ENCODE measurements at regions not wholly inside any gene's neighbourhood (a gene's known extent, or its start where the extent isn't known, plus 50 kb on each side); places are given as distances from the start of the nearest gene placed in this dataset.
A peak's percentile ranks its signal among the peaks of the same experiment; 100 is the strongest.

DNA sequence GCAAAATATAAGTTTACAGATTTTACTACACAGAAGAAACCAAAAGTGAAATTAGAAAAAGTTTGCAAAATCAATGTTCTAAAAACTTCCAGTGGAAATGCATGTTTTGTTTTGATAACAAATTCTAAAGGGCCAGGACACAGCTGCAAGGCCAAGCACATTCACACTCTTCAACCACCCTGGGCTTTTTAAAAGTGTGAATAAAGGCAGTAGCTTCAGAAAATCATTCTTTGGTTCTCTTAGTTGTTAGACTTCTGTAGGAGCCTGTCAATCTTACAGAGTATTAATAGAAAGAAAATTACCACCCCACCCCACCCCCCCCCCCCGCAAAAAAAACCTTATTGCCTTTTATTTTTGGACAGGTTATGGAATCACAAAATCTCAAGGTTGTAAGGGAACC lies 105.2 kb upstream of the EGLN3 start:
- TF ChIP-seq CTCF (IDR thresholded peaks at IDR 0.05), result no peak
- H3K27ac ChIP-seq, result no peak overlapping the region
- H3K4me1 ChIP-seq, result peaks cover 22% of the 10 kb centered on the region
- ATAC-seq (no peak), DNase-seq (no peak)
- H3K9me3 ChIP-seq, result no peaks in the 10 kb centered on the region
- H3K36me3 ChIP-seq, result no peaks in the 10 kb centered on the region
- no peaks in the 10 kb centered on the region for H3K27me3 ChIP-seq (ENCODE audit: low read depth)
- intact Hi-C loops (cut with DNase I), result no loop called here
- H3K4me3 ChIP-seq, result no peak overlapping the region

DNA sequence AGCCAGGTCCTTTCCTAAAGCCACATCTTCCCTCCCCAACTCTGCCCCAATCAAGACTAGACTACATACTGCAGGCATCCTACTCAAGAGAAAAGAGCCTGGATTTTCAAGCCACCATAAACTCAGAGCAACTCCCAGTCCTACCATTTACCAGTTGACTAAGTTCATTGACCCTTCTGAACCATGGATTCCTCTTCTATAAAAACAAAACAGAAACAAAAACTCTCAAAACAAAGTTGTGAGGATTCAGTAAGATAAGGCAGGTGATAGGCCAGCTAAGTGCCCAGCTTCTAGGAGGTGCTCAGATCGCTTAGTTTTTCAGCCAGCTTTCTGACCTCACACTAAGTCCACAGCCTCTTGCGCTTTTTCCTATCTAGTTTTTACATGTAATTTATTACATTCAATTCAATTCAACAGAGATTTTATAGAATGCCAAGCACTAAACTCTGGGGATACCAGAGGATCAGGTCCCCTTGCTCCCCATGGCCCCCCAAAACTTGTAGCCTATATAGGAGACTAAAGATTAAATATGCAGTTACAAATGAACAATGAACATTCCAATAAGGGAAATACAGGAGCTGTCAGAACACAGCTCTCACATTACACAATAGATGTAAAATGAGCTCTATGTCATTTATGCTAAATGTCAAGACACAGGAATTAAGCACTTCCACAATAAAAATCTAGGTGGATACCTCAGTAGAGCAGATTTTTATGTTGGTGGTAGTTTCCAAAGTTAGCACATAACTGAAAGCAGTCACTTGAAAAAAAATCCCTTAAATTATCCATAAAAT lies 104.5 kb upstream of the EGLN3 start:
- Histone ChIP-seq H3K9me3 (no peaks in the 10 kb centered on the region), H3K27me3 (ENCODE audit: low read depth) (no peaks in the 10 kb centered on the region), H3K36me3 (no peaks in the 10 kb centered on the region), H3K4me3 (no peak overlapping the region), H3K27ac (no peak overlapping the region), H3K4me1 (peaks cover 22% of the 10 kb centered on the region)
- ATAC-seq, result no peak
- DNase-seq, result no peak
- no peak for TF ChIP-seq CTCF (IDR thresholded peaks at IDR 0.05)
- intact Hi-C loops (cut with DNase I), result no loop called here

- DNase-seq (no peak), ATAC-seq (peak; percentile 47 to 60)
- no peak overlapping the region for H3K4me3 ChIP-seq
- H3K36me3 ChIP-seq, result no peaks in the 10 kb centered on the region
- TF ChIP-seq CTCF (IDR thresholded peaks at IDR 0.05), result no peak
- H3K27ac ChIP-seq, result no peak overlapping the region
- intact Hi-C loops (cut with DNase I), result no loop called here
- H3K9me3 ChIP-seq, result no peaks in the 10 kb centered on the region
- H3K4me1 ChIP-seq, result peaks cover 13% of the 10 kb centered on the region
- H3K27me3 ChIP-seq (ENCODE audit: low read depth), result no peaks in the 10 kb centered on the region
Measured at GRCh38 chr14:34053666-34054065, 102.8 kb upstream of the EGLN3 start.

DNA sequence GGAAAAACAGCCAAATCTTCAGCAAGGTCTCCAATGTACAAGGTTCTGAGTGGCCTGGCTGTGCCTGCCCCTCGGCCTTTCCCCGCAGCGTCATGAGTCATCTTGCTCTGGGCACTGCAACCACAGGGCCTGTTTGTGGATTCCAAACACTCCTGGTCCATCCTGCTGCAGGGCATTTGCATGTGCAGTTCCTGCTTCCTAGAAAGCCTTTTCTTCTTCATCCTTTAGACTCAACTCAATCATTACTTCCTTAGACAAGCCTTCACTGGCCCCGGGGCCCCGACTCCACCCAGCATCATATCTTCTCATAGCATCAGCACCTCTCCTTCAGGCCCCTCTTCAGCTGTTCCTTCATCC lies 101.8 kb upstream of the EGLN3 start:
- no peak overlapping the region for H3K4me3 ChIP-seq
- H3K36me3 ChIP-seq, result no peaks in the 10 kb centered on the region
- no peaks in the 10 kb centered on the region for H3K27me3 ChIP-seq (ENCODE audit: low read depth)
- peaks cover 13% of the 10 kb centered on the region for H3K4me1 ChIP-seq
- intact Hi-C loops (cut with DNase I), result no loop called here
- ATAC-seq (no peak), DNase-seq (no peak)
- TF ChIP-seq CTCF (IDR thresholded peaks at IDR 0.05), result no peak
- H3K27ac ChIP-seq, result no peak overlapping the region
- no peaks in the 10 kb centered on the region for H3K9me3 ChIP-seq

DNA sequence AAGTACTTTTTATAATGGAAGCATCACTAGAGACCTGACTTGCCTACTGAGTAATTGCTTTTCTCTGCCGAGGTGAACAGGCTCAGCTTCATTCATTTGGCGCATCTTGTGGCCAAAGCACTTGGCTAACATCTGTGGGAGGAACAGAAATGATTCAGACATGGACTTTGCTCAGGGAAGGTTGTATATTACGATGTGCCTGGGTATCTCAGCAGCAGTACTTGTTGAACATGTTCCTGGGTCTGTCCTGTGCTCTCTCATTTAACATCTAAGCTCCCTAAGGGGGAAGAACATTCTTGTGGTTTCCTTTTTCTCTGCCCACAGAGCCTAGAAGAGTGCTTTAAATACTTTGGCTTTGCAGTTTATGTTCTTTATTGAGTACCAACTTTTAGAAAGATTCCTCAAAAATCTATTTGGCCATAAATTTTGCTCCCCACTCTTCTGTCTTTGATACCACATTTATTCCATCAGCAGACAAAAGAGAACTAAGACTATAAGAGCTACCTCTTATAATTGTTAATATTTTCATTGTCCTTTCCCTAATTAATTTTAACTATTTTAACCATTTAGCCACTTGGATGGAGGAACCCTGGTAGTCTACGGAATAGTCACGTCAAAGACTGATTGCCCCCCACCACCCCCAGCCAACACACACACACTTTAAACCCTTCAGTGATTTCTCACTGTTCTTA lies 101.2 kb upstream of the EGLN3 start:
- H3K27me3 ChIP-seq (ENCODE audit: low read depth), result no peaks in the 10 kb centered on the region
- H3K36me3 ChIP-seq, result no peaks in the 10 kb centered on the region
- intact Hi-C loops (cut with DNase I), result no loop called here
- H3K4me1 ChIP-seq, result peaks cover 13% of the 10 kb centered on the region
- DNase-seq (no peak), ATAC-seq (no peak)
- H3K27ac ChIP-seq, result no peak overlapping the region
- no peak for TF ChIP-seq CTCF (IDR thresholded peaks at IDR 0.05)
- no peaks in the 10 kb centered on the region for H3K9me3 ChIP-seq
- H3K4me3 ChIP-seq, result no peak overlapping the region

Measured in lower lobe of right lung (tissue), 2 donors.